Right renal pelvis (tissue), 4 donors: ENCODE measurements at regions not wholly inside any gene's neighbourhood (a gene's known extent, or its start where the extent isn't known, plus 50 kb on each side); places are given as distances from the start of the nearest gene placed in this dataset.
"Not testable (repeated sequence)": the region's sequence is repeated elsewhere in the genome, so short reads cannot be mapped to it uniquely, and the experiment has no call there.

ENCODE experiments used
- DNase-seq, 4 donors: peaks; one replicate each; pipeline ENCODE4 v3.0.0-alpha.2; 2013; ENCODE audit warnings: low read depth in 4 of 4, low spot score in 3 of 4, missing footprints in 1 of 4

DNA sequence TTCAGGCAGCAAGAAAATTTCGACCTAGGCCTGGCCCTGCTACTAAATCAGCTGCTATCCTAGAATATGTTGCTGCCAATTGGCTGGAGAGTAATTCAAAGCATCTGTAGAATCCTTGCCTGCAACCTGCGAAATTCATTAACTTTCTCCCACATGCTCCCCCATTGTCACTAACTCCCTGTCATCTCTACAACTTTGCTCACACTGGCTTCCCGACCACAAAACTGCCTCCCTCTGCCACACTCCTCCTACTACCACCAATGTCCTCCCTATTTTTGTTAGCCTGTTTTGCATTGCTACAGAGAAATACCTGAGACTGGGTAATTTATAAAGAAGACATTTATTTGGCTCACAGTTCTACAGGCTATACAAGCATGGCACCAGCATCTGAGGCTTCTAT, 570.6 kb downstream of the INSC start:
- DNase-seq, result no peak

DNA sequence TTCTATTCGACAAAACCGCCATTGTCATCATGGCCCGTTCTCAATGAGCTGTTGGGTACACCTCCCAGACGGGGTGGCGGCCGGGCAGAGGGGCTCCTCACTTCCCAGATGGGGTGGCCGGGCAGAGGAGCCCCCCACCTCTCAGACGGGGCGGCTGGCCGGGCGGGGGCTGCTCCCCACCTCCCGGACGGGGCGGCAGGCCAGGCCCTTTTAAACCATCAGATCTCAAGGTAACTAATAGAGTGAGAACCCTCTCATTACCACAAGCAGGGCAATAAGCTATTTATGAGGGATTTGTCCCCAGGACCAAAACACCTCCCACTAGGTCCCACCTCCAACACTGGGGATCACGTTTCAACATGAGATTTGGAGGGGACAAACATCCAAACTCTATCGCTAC, 571.5 kb downstream of the INSC start:
- not testable (repeated sequence) for DNase-seq

- no peak for DNase-seq
Measured at GRCh38 chr11:15687342-15687741, 572.6 kb downstream of the INSC start.

DNA sequence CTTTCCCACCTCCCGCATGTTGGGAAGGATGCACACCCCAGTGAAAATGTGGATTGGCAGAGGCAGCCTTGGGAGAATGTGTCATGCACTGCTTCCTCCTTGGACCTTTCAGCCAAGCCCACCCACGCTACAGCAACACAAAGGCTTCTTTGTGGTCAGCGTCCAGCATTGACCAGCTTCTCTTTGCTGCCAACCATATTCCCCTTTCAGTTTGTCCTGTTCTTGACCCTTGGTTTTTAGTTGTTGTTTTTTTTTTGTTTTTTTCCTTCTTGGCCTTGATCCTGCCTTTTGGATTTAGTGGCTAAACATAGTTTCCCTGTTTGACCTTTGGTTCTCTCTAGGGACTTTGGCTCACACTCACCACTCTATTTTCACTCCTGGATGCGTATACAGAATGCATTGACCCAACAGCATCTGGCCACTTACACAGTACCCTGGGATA, 573.6 kb downstream of the INSC start:
- DNase-seq, result no peak

DNA sequence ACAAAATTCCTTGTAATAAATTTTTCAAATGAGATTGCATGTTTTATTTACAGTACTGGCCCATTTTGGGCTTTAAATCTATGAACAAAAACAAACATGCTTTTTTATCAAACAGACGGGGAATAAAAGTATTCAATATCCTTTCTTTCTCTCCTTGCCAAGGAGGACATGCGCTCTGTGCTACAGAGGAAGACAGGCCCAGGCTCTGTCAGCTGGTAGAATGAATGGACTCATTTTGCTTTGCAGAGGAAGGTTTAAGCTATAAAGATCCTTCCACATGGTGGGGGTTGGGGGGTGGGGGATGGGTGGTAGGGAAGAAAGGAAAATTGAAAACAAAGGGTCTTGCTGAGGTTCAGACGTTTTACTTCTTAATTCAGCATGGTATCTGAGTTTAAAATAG, 575.6 kb downstream of the INSC start:
- DNase-seq, result no peak

DNA sequence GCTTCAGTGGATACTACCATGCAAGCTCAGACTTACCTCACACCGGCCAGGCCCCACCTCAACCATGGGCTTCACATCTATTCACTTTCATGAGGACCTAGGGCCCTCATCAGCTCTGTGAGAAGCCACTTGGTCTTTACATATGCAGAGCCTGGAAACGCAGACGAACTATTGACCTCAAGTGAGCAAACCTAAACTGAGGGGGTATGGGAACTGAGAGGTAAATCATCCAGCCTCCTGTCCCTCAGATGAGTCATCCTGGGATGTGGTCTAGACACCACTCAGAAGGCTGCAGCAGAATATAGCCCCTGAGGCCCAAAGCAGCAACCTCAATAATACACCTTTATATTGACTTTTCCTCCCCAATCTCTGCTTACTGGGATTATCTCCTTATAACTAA, 578.0 kb downstream of the INSC start:
- no peak for DNase-seq

DNA sequence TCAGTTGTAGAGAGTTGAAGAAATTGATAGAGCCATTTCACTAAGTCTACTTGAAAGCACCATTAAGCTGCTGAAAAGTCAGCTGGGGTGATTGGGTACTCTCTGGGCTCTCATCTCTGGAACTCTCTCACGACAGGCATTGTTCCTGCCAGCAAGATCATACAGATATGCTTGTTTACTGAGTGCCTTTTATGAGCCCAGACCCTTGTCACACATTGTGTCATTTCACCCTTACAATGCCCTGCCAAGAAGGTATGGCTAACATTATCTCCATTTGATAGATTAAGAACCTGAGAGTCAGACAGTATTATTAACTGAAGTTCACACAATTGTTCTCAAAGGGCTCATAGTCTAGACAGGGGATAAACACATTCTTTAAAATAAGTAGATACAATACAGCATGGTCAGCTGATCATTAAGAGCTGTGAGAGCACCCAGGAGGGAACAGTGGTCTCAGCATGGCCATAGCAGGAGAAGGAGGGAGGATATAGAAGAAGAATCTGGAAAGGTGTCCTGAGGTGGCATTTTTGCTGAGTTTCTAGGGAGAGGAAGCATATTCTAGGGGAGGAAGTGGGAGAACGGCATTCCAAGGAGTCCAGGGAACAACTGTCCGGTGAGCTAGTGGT, 580.5 kb downstream of the INSC start:
- no peak for DNase-seq

DNA sequence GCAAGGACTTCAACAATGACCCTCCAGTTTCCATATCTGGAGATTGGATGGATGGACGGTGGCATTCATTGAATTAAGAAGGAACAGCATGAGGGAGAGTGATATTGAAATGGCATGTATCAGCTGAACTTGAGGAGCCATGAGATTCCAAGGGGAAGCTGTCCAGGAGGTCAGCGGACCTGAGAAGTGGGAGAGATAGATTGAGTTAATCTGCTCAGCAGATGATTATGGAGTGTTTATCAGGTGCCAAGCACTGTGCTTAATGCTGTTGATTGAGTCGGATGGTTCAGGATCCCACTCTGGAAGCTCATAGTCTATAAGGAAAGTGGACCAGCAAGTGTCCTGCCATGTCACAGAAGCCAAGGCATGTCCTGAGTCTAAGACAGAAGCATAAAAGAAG, 581.3 kb downstream of the INSC start:
- DNase-seq, result no peak

DNA sequence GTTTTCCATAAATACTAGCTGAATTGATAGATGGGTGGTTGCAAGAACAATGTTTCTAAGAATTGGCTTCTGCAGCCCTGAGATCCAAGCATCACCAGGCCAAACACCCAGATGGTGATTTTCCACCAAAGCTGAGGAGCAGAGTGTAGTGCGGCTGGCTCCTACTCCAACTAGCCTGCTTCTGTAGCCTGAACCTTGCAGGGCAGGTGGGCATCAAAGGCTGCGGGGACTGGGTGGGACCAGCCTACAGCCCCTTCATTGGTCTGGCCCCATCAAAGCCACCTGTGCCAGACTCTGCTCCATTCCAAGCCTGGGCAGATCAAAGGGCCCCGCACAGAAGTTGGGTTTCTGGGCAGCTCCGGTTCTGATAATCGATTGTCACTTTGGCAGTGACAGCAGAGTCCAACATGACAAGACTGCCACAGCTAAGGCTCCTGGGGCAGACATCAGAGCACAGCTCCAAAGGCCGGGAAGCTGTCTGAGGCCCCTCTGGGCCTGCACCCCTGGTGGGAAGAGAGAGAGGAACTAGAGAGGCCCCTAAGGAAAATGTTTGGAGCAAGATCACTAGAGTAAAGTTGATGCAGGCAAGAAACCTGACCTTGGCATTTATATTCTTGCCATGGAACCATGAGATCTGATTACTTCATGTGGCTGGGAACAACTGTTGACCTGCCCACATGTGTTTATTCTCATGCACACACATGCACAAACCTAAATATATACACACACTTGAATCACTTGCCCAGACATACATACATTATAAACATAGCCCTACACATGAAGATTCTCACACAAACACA, 582.9 kb downstream of the INSC start:
- no peak for DNase-seq

- no peak for DNase-seq
Measured at GRCh38 chr11:15698855-15699254, 584.1 kb downstream of the INSC start.

- DNase-seq, result no peak
Measured at GRCh38 chr11:15699978-15700377, 585.3 kb downstream of the INSC start.

- DNase-seq, result no peak
Measured at GRCh38 chr11:15700456-15700855, 585.7 kb downstream of the INSC start.

DNA sequence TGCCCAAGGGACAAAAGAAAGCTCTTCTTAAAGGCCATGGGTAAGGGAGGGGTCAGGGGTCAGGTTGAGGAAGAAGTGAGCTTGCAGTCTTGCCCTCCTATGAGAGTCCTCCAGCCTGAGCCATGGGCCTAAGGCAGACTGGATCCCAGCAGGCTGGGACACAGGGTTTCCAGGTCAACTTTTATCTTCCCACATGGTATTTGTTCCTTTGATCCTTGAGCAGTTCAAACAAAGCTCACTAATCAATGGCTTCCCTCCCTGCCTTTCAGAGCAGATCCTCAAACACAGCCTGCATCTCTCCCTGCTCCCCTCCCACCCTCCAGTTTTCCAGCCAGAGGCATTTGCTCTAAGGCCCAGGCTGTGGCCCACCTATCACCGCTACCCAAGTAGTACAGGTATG, 589.3 kb downstream of the INSC start:
- no peak for DNase-seq

DNA sequence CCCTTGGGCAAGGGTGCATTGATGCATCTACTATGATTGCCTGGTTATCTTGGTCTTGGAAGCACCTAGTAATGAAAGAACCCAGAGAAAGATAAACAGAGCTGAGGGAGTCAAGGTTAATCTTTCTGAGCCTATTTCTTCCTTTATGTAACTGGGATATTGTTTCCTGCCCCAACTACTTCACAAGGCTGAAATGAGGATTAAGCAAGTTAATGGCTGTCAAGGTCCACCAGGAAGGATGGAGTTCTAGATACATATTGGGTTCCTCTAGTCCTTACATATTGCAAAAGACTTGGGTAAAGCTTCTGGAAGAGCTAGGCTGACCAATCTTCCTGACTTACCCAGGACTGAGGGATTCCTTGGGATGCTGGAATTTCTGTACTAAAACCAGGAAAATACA, 589.8 kb downstream of the INSC start:
- no peak for DNase-seq

- DNase-seq, result no peak
Measured at GRCh38 chr11:15705891-15706290, 591.2 kb downstream of the INSC start.

GRCh38 chr11:15707194-15707593, 592.5 kb downstream of the INSC start:
- no peak for DNase-seq

GRCh38 chr11:15707971-15708370, 593.2 kb downstream of the INSC start:
- no peak for DNase-seq

GRCh38 chr11:15710580-15711275, 596.0 kb downstream of the INSC start:
- DNase-seq, result no peak

DNA sequence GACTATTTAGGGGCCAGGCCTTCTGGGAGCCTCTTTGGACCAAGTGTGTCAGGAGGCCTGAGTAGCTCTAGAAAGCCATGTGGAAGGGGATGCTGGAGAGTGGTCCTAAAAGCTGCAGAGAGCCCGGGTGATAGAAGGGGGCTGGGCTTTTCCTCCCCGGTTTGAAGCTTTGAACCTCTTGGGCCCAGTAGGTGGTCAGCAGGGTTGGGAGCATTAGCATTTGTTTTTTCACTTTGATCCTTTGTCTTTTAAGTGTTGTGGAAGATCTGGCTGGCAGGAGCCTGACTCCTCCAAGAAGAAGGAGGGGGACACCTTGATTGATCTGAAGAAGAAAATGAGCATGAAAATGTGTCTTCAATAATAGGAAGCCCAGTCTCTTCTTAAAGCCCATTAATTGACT, 596.6 kb downstream of the INSC start:
- no peak for DNase-seq

DNA sequence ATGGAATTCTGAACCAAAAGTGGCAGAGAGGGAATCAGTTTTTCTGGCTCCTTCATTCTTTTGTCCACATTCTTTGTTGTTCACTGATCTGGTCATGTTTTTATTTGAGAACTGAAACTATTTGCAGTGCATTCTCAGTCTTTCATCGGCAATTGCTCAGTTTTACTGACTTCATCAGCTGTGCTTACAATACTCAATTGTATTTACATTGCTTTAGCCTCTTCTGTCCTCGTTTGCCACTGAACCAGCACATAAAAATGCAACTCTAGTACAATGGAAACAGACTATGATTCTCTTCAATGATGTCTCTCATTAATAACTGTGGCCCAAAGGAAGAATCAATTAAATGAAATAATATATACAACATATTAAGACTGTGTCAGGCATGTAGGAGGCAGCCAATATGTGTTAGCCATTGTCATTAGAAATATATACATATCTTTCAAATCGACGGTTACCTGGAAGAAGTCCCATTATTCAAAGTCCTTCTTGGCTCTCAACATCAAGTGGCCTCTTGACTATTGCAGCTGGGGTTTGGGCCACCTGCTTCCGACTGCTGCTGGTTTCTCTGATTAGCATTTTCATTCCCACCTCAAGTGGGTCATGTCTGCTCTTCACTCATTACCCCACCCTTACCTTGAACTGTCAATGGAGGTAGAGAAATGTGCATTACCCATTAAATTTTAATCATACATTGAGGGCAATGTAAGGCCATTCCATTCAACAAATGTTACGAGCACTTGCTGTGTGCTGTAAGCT, 600.1 kb downstream of the INSC start:
- no peak for DNase-seq

DNA sequence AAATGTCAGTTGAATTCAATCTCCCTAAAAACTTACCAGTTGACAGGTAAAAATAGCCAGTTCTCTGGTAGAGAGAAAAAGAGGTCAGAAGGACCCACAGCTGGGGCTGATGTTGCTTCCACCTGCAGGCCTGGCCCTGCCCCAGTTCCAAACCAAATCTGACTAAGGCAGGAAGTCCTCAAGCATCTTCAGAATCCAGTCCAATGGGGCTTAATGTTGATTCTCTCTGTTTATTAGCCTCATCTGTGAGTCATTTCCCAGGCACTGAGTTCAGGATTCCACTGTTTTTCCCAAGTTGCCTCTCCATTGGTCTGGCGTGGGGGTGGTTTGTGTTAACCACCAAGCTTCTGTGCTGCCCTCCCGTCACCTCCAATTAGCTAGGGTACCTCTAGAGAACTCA, 601.8 kb downstream of the INSC start:
- no peak for DNase-seq
